H1 (cell line): ENCODE measurements at regions not wholly inside any gene's neighbourhood (a gene's known extent, or its start where the extent isn't known, plus 50 kb on each side); places are given as distances from the start of the nearest gene placed in this dataset.

ENCODE experiments used
- CTCF ChIA-PET: fragments of 300-600 bp; sonication (Branson Sonifier 250); formaldehyde crosslinking; loops from one replicate; lab custom pipeline; 2021; ENCODE audit not compliant: partially characterized antibody; lab: Charles Lee
- POLR2A ChIA-PET: fragments of 300-600 bp; sonication (Branson Sonifier 250); formaldehyde crosslinking; loops from one replicate; lab custom pipeline; 2021; ENCODE audit warnings: inconsistent platforms; ENCODE audit not compliant: partially characterized antibody; lab: Charles Lee
- DNase-seq, 2 experiments: peaks; one replicate each; pipeline versions ENCODE4 v3.0.0 to v3.0.0-alpha.2; 2010 to 2022; ENCODE audit warnings: low spot score in 2 of 2, low read depth in 1 of 2, mixed read lengths in 1 of 2
- FAIRE-seq: peaks from 2 replicates; lab custom pipeline; 2011; peaks lifted over from hg19 to GRCh38; lab: Jason Lieb, UNC
- H2AFZ ChIP-seq: 2 replicates; pipeline ENCODE4 v1.8.1; 2012; ENCODE audit warnings: low read length, inconsistent platforms
- H2AK5ac ChIP-seq: 2 replicates; pipeline ENCODE4 v1.6.1; 2013; ENCODE audit warnings: low read depth, low read length
- H2BK120ac ChIP-seq: replicated peaks from 2 replicates; pipeline ENCODE3; 2013; ENCODE audit warnings: low read depth, low read length, inconsistent platforms
- H2BK12ac ChIP-seq: 2 replicates; pipeline ENCODE4 v1.6.1; 2013; ENCODE audit warnings: low read depth, low read length
- H2BK15ac ChIP-seq: 2 replicates; pipeline ENCODE4 v1.6.1; 2013; ENCODE audit warnings: low read length
- H2BK20ac ChIP-seq: 2 replicates; pipeline ENCODE4 v1.6.1; 2013; ENCODE audit warnings: low read length
- H2BK5ac ChIP-seq: 2 replicates; pipeline ENCODE4 v1.6.1; 2013; ENCODE audit warnings: low read depth, low read length
- H3K14ac ChIP-seq: 2 replicates; pipeline ENCODE4 v1.6.1; 2013; ENCODE audit warnings: inconsistent platforms; ENCODE audit not compliant: insufficient read length
- H3K18ac ChIP-seq: 2 replicates; pipeline ENCODE4 v1.6.1; 2013; ENCODE audit warnings: low read length; ENCODE audit errors: extremely low read depth
- H3K23ac ChIP-seq: 2 replicates; pipeline ENCODE4 v1.6.1; 2013; ENCODE audit warnings: inconsistent platforms; ENCODE audit not compliant: insufficient read length
- H3K23me2 ChIP-seq: 2 replicates; pipeline ENCODE4 v1.6.1; 2013; ENCODE audit warnings: low read depth, low read length
- H3K27ac ChIP-seq: 2 replicates; pipeline ENCODE4 v1.6.1; 2011; ENCODE audit warnings: low read depth, low read length, inconsistent platforms
- H3K27me3 ChIP-seq, 4 experiments: replicated peaks in 1 of 4; 1 replicate in 1 of 4; 2 replicates in 3 of 4; pipeline versions ENCODE4 v1.6.1 to v1.8.1; 2011 to 2013; ENCODE audit warnings: low read length in 3 of 4, mild to moderate bottlenecking in 3 of 4, inconsistent platforms in 2 of 4, mixed read lengths in 2 of 4, moderate library complexity in 1 of 4; ENCODE audit not compliant: control insufficient read depth in 3 of 4, insufficient read depth in 3 of 4; ENCODE audit errors: extremely low read depth in 1 of 4
- H3K36me3 ChIP-seq, 4 experiments: 2 replicates each; pipeline versions ENCODE4 v1.6.1 to v1.8.1; 2011 to 2013; ENCODE audit warnings: mild to moderate bottlenecking in 4 of 4, low read length in 3 of 4, moderate library complexity in 2 of 4, control low read depth in 1 of 4, inconsistent platforms in 1 of 4; ENCODE audit not compliant: insufficient read depth in 4 of 4, control insufficient read depth in 2 of 4
- H3K4ac ChIP-seq: replicated peaks from 2 replicates; pipeline ENCODE3; 2013; ENCODE audit warnings: low read length, low read depth, mixed read lengths, inconsistent platforms; ENCODE audit not compliant: insufficient read length
- H3K4me1 ChIP-seq, 4 experiments: replicated peaks in 1 of 4; 1 replicate in 1 of 4; 2 replicates in 3 of 4; pipeline versions ENCODE4 v1.6.1 to v1.8.1; 2011 to 2013; ENCODE audit warnings: low read length in 3 of 4, inconsistent platforms in 2 of 4, mixed read lengths in 1 of 4; ENCODE audit not compliant: insufficient read depth in 4 of 4, control insufficient read depth in 3 of 4
- H3K4me2 ChIP-seq, 2 experiments: 2 replicates each; pipeline versions ENCODE4 v1.6.1 to v1.8.1; 2011 to 2013; ENCODE audit warnings: low read depth in 2 of 2, low read length in 2 of 2, control low read depth in 1 of 2, inconsistent platforms in 1 of 2, mild to moderate bottlenecking in 1 of 2; ENCODE audit not compliant: insufficient read depth in 1 of 2
- H3K4me3 ChIP-seq, 4 experiments: fragments of 200-600, 300-600 bp in 1 of 4; sonication (generic), shearing (Covaris generic), sonication (Bioruptor Twin) in 1 of 4; 2 replicates each; pipeline versions ENCODE4 v1.5.1 to v1.8.1; 2011 to 2016; ENCODE audit warnings: low read length in 4 of 4, low read depth in 3 of 4, control low read depth in 2 of 4, inconsistent platforms in 2 of 4, mild to moderate bottlenecking in 2 of 4, mixed read lengths in 1 of 4, moderate library complexity in 1 of 4; ENCODE audit not compliant: insufficient read depth in 2 of 4; ENCODE audit errors: extremely low read depth in 1 of 4
- H3K56ac ChIP-seq: replicated peaks from 2 replicates; pipeline ENCODE3; 2013; ENCODE audit warnings: low read depth, mild to moderate bottlenecking, mixed read lengths, low read length, inconsistent platforms; ENCODE audit not compliant: insufficient read length
- H3K79me1 ChIP-seq: 2 replicates; pipeline ENCODE4 v1.6.1; 2013; ENCODE audit warnings: low read depth, low read length, control low read depth
- H3K79me2 ChIP-seq, 2 experiments: 2 replicates each; pipeline versions ENCODE4 v1.6.1 to v1.8.1; 2012 to 2013; ENCODE audit warnings: low read length in 2 of 2, mild to moderate bottlenecking in 2 of 2, inconsistent platforms in 1 of 2; ENCODE audit not compliant: insufficient read depth in 2 of 2, control insufficient read depth in 1 of 2
- H3K9ac ChIP-seq, 4 experiments: replicated peaks in 1 of 4; 1 replicate in 1 of 4; 2 replicates in 3 of 4; pipeline versions ENCODE4 v1.6.1 to v1.8.1; 2011 to 2013; ENCODE audit warnings: low read depth in 3 of 4, low read length in 3 of 4, control low read depth in 2 of 4, mild to moderate bottlenecking in 2 of 4, moderate library complexity in 2 of 4, inconsistent platforms in 1 of 4; ENCODE audit errors: extremely low read depth in 1 of 4
- H3K9me3 ChIP-seq, 2 experiments: 2 replicates each; pipeline versions ENCODE4 v1.6.1 to v1.8.1; 2012 to 2013; ENCODE audit warnings: mild to moderate bottlenecking in 2 of 2, moderate library complexity in 2 of 2, control low read depth in 1 of 2, inconsistent platforms in 1 of 2, low read depth in 1 of 2, low read length in 1 of 2, mixed read lengths in 1 of 2; ENCODE audit not compliant: insufficient read depth in 2 of 2
- H4K20me1 ChIP-seq, 2 experiments: replicated peaks in 1 of 2; 2 replicates each; pipeline versions ENCODE3 to v1.8.1; 2011 to 2013; ENCODE audit warnings: inconsistent platforms in 2 of 2, low read length in 2 of 2, mild to moderate bottlenecking in 1 of 2; ENCODE audit not compliant: insufficient read depth in 2 of 2, control insufficient read depth in 1 of 2
- H4K5ac ChIP-seq: 2 replicates; pipeline ENCODE4 v1.6.1; 2013; ENCODE audit warnings: low read length, low read depth, mixed read lengths, inconsistent platforms; ENCODE audit not compliant: insufficient read length
- H4K8ac ChIP-seq: 2 replicates; pipeline ENCODE4 v1.8.0; 2013; ENCODE audit warnings: mild to moderate bottlenecking, moderate library complexity, low read length, inconsistent platforms; ENCODE audit not compliant: insufficient read depth; ENCODE audit errors: extremely low read depth
- H4K91ac ChIP-seq: replicated peaks from 2 replicates; pipeline ENCODE3; 2013; ENCODE audit warnings: low read length, mixed read lengths, inconsistent platforms; ENCODE audit not compliant: insufficient read length
- CBX5 ChIP-seq: fragments of 300-800, 300-1000 bp; sonication (generic); IDR thresholded peaks from 2 replicates; pipeline ENCODE4 v1.7.1; 2016; ENCODE audit warnings: antibody characterized with exemption, low read length, low read depth
- MAFK ChIP-seq: IDR thresholded peaks from 2 replicates; pipeline ENCODE4 v1.6.1; 2012; ENCODE audit warnings: low read depth, mild to moderate bottlenecking, improper control_type of control experiment, low read length
- NRF1 ChIP-seq: IDR thresholded peaks from 2 replicates; pipeline ENCODE4 v1.6.1; 2011; ENCODE audit warnings: mild to moderate bottlenecking, low read depth, low read length, improper control_type of control experiment
- SP4 ChIP-seq: IDR thresholded peaks from 2 replicates; pipeline ENCODE4 v1.6.1; 2012; ENCODE audit warnings: low read length, inconsistent platforms
- WGBS, 2 experiments: shearing (Covaris generic) in 1 of 2; methylation state at CpG; one replicate each; pipeline versions ENCODE4 v1.1.6 to v1.1.7; 2013 to 2015; ENCODE audit warnings: low lambda C conversion rate in 2 of 2, mixed read lengths in 2 of 2, inconsistent platforms in 1 of 2, low coverage in 1 of 2, missing lambda C conversion rate in 1 of 2; ENCODE audit not compliant: insufficient replicate concordance in 2 of 2, insufficient coverage in 1 of 2, insufficient read length in 1 of 2; ENCODE audit errors: extremely low coverage in 1 of 2, missing lambda C conversion rate in 1 of 2; 5-methylcytosine and 5-hydroxymethylcytosine counted together

GRCh38 chr18:2009942-2010697 lies 561.2 kb downstream of the METTL4 start:
- Histone ChIP-seq H3K27ac (no peak overlapping the region), H3K23ac (no peak overlapping the region), H3K14ac (no peak overlapping the region), H3K56ac (no peak overlapping the region), H3K4me2 (no peak overlapping the region), H2AFZ (no peak overlapping the region), H2BK20ac (no peak overlapping the region), H3K23me2 (no peaks in the 10 kb centered on the region), H3K36me3 (no peaks in the 10 kb centered on the region), H3K79me2 (no peaks in the 10 kb centered on the region), H3K4ac (no peak overlapping the region), H2AK5ac (no peak overlapping the region)
- ChIA-PET CTCF (no interaction called here), POLR2A (interaction anchor here (1.0 kb wide), 1 partner anchor 16 kb away, joined by 3 read pairs; no protein-coding TSS in a partner anchor)
- no peak for FAIRE-seq
- TF ChIP-seq CBX5, result no peak
- no peak for TF ChIP-seq NRF1
- no peak for TF ChIP-seq SP4
- no peak for TF ChIP-seq MAFK
- TF ChIP-seq, all 59 proteins: peak for 0
- no peak overlapping the region for H4K91ac ChIP-seq
- H2BK5ac ChIP-seq, result no peak overlapping the region
- H4K20me1 ChIP-seq, result no peaks in the 10 kb centered on the region
- no peak overlapping the region for H2BK12ac ChIP-seq
- H2BK120ac ChIP-seq, result no peak overlapping the region
- H3K4me1 ChIP-seq, result no peaks in the 10 kb centered on the region
- 97% methylated on average over 2 of the region's 2 CpGs; no CpG with 5 or more reads in 1 of the 2 experiments for WGBS, 2 experiments
- H3K27me3 ChIP-seq, result no peaks in the 10 kb centered on the region
- no peak overlapping the region for H2BK15ac ChIP-seq
- H4K8ac ChIP-seq, result no peak overlapping the region
- no peak overlapping the region for H3K18ac ChIP-seq
- H3K79me1 ChIP-seq, result no peaks in the 10 kb centered on the region
- no peak overlapping the region for H4K5ac ChIP-seq
- no peak for DNase-seq
- no peaks in the 10 kb centered on the region for H3K9me3 ChIP-seq
- no peak overlapping the region for H3K9ac ChIP-seq
- H3K4me3 ChIP-seq, result no peak overlapping the region
